ENCODE measurements at regions not wholly inside any gene's neighbourhood (a gene's known extent, or its start where the extent isn't known, plus 50 kb on each side); places are given as distances from the start of the nearest gene placed in this dataset.

DNA sequence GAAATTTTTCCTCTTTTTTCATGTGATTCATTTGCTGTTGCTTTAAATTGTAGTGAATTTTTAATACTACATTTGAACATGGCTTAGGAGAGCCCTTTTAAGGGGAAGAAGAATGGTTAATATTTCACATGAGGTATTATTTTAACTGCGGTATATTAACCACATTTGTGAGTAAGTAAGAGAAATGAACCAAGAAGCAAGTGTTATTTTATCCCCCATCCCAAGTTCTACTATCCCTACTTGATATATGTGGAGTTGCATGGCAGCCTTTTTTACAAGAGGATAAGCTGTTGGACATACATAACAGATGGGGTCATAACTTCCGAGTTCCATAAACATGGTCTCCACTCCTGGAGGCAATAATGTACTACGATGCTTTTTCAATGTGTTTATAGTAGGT is 623.3 kb downstream of the LRFN5 start:
- Histone ChIP-seq H3K27me3 (replicated peaks; ENCODE audit: insufficient read depth) (no peaks in the 10 kb centered on the region), H3K36me3 (no peaks in the 10 kb centered on the region), H3K4me3 (no peak overlapping the region), H3K9me3 (no peaks in the 10 kb centered on the region), H3K4me1 (ENCODE audit: control insufficient read depth in 1 of 2, low read depth in 2 of 2) (no peaks in the 10 kb centered on the region), H3K27ac (no peak overlapping the region)
- ATAC-seq (ENCODE audit: insufficient number of reproducible peaks, low FRiP score, low read depth) (no peak), DNase-seq (ENCODE audit: low spot score) (no peak)
- TF ChIP-seq, protein P1, sequence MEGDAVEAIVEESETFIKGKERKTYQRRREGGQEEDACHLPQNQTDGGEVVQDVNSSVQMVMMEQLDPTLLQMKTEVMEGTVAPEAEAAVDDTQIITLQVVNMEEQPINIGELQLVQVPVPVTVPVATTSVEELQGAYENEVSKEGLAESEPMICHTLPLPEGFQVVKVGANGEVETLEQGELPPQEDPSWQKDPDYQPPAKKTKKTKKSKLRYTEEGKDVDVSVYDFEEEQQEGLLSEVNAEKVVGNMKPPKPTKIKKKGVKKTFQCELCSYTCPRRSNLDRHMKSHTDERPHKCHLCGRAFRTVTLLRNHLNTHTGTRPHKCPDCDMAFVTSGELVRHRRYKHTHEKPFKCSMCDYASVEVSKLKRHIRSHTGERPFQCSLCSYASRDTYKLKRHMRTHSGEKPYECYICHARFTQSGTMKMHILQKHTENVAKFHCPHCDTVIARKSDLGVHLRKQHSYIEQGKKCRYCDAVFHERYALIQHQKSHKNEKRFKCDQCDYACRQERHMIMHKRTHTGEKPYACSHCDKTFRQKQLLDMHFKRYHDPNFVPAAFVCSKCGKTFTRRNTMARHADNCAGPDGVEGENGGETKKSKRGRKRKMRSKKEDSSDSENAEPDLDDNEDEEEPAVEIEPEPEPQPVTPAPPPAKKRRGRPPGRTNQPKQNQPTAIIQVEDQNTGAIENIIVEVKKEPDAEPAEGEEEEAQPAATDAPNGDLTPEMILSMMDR (IDR thresholded peaks at IDR 0.05) = no peak

DNA sequence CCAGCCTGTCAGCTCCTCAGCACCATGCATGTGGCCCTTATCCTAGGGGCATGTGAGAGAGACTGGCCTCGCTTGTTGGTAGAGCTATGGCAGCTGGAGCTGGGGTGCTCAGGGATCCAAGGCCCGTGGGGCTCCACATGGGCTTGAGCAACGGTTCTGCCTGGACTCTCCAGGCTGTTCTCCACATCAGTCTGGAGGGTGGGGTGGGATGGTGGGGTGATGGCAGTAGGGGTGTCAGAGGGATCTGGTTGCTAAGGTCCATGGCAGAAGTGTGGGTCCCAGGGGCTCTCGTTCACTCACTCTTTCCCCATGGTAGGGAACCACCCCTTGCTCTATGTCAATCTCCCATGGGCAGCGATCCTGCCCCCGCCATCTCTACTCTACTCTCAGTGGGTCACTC is 622.6 kb downstream of the LRFN5 start:
- no peak overlapping the region for H3K27ac ChIP-seq
- DNase-seq (ENCODE audit: low spot score) (no peak), ATAC-seq (ENCODE audit: insufficient number of reproducible peaks, low FRiP score, low read depth) (no peak)
- H3K9me3 ChIP-seq = no peaks in the 10 kb centered on the region
- no peaks in the 10 kb centered on the region for H3K4me1 ChIP-seq (ENCODE audit: control insufficient read depth in 1 of 2, low read depth in 2 of 2)
- no peaks in the 10 kb centered on the region for H3K27me3 ChIP-seq (replicated peaks; ENCODE audit: insufficient read depth)
- H3K4me3 ChIP-seq = no peak overlapping the region
- TF ChIP-seq, protein P1 (IDR thresholded peaks at IDR 0.05) = no peak
- no peaks in the 10 kb centered on the region for H3K36me3 ChIP-seq

DNA sequence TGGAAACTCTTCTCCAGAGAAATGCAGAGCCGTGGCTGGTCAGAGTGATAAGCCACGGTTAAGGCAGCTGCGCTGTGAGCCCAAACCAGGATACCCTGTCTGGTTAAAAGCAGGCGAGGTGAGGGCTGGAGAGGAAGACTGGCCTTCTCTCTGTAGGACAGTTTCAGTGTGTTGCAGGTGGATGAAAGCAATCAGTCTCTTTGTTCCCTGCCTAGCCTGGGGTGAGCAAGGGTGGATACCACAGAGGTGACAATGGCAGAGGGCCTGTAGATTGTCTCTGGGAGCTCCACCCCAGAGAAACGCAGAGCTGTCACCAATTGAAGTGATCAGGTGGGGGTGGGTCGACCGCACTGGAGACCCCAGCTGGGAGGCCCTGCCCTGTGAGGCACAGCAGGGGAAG is 621.9 kb downstream of the LRFN5 start:
- TF ChIP-seq, protein P1 (IDR thresholded peaks at IDR 0.05) = no peak
- H3K27ac ChIP-seq = no peak overlapping the region
- ATAC-seq (ENCODE audit: insufficient number of reproducible peaks, low FRiP score, low read depth) = no peak

DNA sequence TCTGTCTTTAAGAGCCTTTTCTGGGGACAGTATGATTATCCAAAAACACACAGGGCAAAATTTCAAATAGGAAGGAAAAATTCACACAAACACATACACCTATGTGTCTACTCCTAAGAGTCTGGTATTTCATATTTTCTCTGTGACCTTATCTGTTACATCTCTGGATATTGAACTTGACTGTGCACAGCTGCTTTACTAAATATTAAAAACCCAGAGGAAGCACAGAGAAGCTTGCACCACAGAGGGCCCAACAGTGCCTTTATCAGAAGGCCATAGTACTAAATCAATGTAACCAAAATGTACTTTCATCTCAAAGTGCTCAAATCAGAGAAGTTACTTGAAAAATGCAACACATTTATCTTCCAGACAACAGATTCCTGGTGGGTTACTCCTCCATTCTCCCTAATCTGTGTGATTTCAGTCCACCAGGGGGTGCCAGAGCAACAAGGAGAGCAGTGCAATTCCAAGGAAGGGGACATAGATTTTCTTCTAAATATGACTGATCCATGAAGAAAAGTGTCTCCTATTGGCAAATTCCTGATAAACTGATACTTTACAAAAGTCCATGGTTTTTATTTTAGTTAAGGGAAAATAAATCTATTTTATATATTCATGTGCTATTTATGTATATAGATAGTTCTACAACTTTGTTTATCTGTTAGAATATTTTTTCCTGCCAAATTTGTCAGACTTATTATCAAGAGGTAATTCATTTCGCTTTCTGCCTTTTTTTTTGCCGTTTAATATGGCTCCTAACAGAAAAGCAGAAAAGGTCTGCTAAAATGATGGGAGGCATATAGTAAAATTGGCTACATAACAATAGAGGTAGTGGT is 617.6 kb downstream of the LRFN5 start:
- Histone ChIP-seq H3K4me3 (no peak overlapping the region), H3K9me3 (no peaks in the 10 kb centered on the region), H3K27me3 (replicated peaks; ENCODE audit: insufficient read depth) (no peaks in the 10 kb centered on the region), H3K36me3 (no peaks in the 10 kb centered on the region), H3K27ac (no peak overlapping the region), H3K4me1 (ENCODE audit: control insufficient read depth in 1 of 2, low read depth in 2 of 2) (no peaks in the 10 kb centered on the region)
- ATAC-seq (ENCODE audit: insufficient number of reproducible peaks, low FRiP score, low read depth) (no peak), DNase-seq (ENCODE audit: low spot score) (peak; percentile 9)
- TF ChIP-seq, protein P1 (IDR thresholded peaks at IDR 0.05) = peak; percentile 53

More for the DNA sequence above, 621.9 kb downstream of the LRFN5 start:
- no peak overlapping the region for H3K4me3 ChIP-seq
- H3K27me3 ChIP-seq (replicated peaks; ENCODE audit: insufficient read depth) = no peaks in the 10 kb centered on the region
- no peaks in the 10 kb centered on the region for H3K4me1 ChIP-seq (ENCODE audit: control insufficient read depth in 1 of 2, low read depth in 2 of 2)
- no peaks in the 10 kb centered on the region for H3K9me3 ChIP-seq
- H3K36me3 ChIP-seq = no peaks in the 10 kb centered on the region
- no peak for DNase-seq (ENCODE audit: low spot score)

DNA sequence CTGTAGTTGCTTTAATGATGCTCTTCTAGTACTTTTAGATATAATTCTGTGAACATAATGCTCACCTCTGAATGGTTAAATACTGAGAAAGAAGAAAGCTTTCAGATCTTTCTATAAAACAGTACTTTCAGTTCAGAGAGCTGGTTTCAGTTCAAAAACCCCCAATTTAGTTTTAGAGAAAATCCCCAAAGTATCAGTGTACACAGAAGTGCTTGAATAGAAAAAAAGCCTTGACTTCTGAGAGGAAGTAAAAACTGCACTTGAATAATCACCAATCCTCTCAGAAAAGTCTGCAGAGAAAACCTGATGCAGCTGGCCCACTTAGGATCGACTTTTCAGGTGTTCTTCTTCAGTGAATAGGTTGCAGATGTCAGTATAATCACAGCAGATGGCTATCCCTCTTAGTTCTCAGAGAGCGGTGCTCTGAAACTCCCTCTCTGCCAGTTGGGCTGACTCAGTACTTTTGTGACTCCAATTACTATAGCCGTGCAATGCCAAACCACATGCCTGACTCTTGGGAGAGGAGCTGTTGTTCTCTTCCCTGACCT is 616.3 kb downstream of the LRFN5 start:
- Histone ChIP-seq H3K9me3 (no peaks in the 10 kb centered on the region), H3K27me3 (replicated peaks; ENCODE audit: insufficient read depth) (no peaks in the 10 kb centered on the region), H3K4me3 (no peak overlapping the region), H3K4me1 (ENCODE audit: control insufficient read depth in 1 of 2, low read depth in 2 of 2) (no peaks in the 10 kb centered on the region), H3K27ac (no peak overlapping the region), H3K36me3 (no peaks in the 10 kb centered on the region)
- TF ChIP-seq, protein P1 (IDR thresholded peaks at IDR 0.05) = no peak
- DNase-seq (ENCODE audit: low spot score) = no peak
- no peak for ATAC-seq (ENCODE audit: insufficient number of reproducible peaks, low FRiP score, low read depth)

All from thoracic aorta (tissue), 2 donors.